ENCODE measurements at regions not wholly inside any gene's neighbourhood (a gene's known extent, or its start where the extent isn't known, plus 50 kb on each side); places are given as distances from the start of the nearest gene placed in this dataset.
"Not testable (repeated sequence)": the region's sequence is repeated elsewhere in the genome, so short reads cannot be mapped to it uniquely, and the experiment has no call there.

DNA sequence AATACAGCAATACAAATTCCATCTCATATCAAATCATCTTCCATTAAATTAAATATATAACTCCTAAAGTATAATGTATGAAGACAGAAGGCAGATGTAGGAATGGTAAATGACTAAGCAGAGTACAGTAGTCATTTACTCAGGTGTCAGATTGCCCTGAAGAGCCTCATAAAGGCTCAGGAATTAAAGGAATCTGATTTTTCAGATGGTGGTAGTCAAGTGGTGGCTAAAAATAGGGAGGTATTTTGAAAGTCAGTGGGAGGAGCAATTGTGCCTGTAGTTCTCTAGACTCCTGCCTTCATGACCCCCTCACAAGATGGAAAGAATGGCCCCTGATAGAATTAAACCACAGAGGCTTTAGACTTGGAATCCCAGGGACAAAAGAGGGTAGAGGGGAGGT, 142.7 kb upstream of the SYNPR start:
- H3K4me1 ChIP-seq (ENCODE audit: insufficient read depth, low read length, poor library complexity, severe bottlenecking), result no peaks in the 10 kb centered on the region
- H3K36me3 ChIP-seq (ENCODE audit: insufficient read depth, low read length), result no peaks in the 10 kb centered on the region
- H3K4me3 ChIP-seq (ENCODE audit: low read depth, low read length, poor library complexity, severe bottlenecking), result no peak overlapping the region
- TF ChIP-seq CTCF (conservative IDR thresholded peaks at IDR 0.05; ENCODE audit: low read length) (no peak), EZH2phosphoT487 (IDR thresholded peaks at IDR 0.05; ENCODE audit: borderline replicate concordance, low read depth, low read length) (no peak)
- no peaks in the 10 kb centered on the region for H3K79me2 ChIP-seq (ENCODE audit: insufficient read depth, low read depth, low read length)
- BruUV-seq (replicated peaks), result no TSS peak
- CTCF ChIA-PET (ENCODE audit: unreplicated experiment), result no interaction called here
- H3K9me2 ChIP-seq (ENCODE audit: insufficient read depth, low read length), result no peaks in the 10 kb centered on the region
- no peak for DNase-seq (ENCODE audit: low spot score)
- no peak overlapping the region for H3K4me2 ChIP-seq (ENCODE audit: low read length)
- no peaks in the 10 kb centered on the region for H3K9me3 ChIP-seq (ENCODE audit: low read length)
- intact Hi-C loops (cut with micrococcal nuclease; ENCODE audit: unreplicated experiment), result no loop called here
- H4K20me1 ChIP-seq (ENCODE audit: insufficient read depth, low read length), result no peaks in the 10 kb centered on the region
- H2AFZ ChIP-seq (ENCODE audit: low read length), result no peak overlapping the region
- POLR2A ChIA-PET, result interaction anchor here (0.9 kb wide), 1 partner anchor 14 kb away, joined by 5 read pairs; no protein-coding TSS in a partner anchor
- no peak overlapping the region for H3K27ac ChIP-seq (ENCODE audit: low read depth, low read length, poor library complexity, severe bottlenecking)

- DNase-seq (ENCODE audit: low spot score); H3K9me2 ChIP-seq (ENCODE audit: insufficient read depth, low read length); H3K9me3 ChIP-seq (ENCODE audit: low read length); H3K27ac ChIP-seq (ENCODE audit: low read depth, low read length, poor library complexity, severe bottlenecking); H3K4me2 ChIP-seq (ENCODE audit: low read length); H4K20me1 ChIP-seq (ENCODE audit: insufficient read depth, low read length); CTCF ChIA-PET (ENCODE audit: unreplicated experiment); intact Hi-C loops (cut with micrococcal nuclease; ENCODE audit: unreplicated experiment); H3K4me1 ChIP-seq (ENCODE audit: insufficient read depth, low read length, poor library complexity, severe bottlenecking); H3K4me3 ChIP-seq (ENCODE audit: low read depth, low read length, poor library complexity, severe bottlenecking); BruUV-seq (replicated peaks); H3K36me3 ChIP-seq (ENCODE audit: insufficient read depth, low read length); H3K79me2 ChIP-seq (ENCODE audit: insufficient read depth, low read depth, low read length); H2AFZ ChIP-seq (ENCODE audit: low read length): not testable (repeated sequence)
- POLR2A ChIA-PET, result interaction anchor here (0.7 to 0.9 kb wide), 2 partner anchors 13 to 419 kb away, joined by 3 to 5 read pairs; no protein-coding TSS in a partner anchor
These were observed 141.9 kb upstream of the SYNPR start for GRCh38 chr3:63136249-63136648.

GRCh38 chr3:63142681-63143080, 135.4 kb upstream of the SYNPR start:
- ChIA-PET POLR2A (no interaction called here), CTCF (ENCODE audit: unreplicated experiment) (no interaction called here)
- BruUV-seq (replicated peaks), result no TSS peak
- no peak overlapping the region for H2AFZ ChIP-seq (ENCODE audit: low read length)
- intact Hi-C loops (cut with micrococcal nuclease; ENCODE audit: unreplicated experiment), result no loop called here
- no peaks in the 10 kb centered on the region for H3K9me3 ChIP-seq (ENCODE audit: low read length)
- H3K4me2 ChIP-seq (ENCODE audit: low read length), result no peak overlapping the region
- H3K4me3 ChIP-seq (ENCODE audit: low read depth, low read length, poor library complexity, severe bottlenecking), result no peak overlapping the region
- DNase-seq (ENCODE audit: low spot score), result no peak
- no peaks in the 10 kb centered on the region for H3K36me3 ChIP-seq (ENCODE audit: insufficient read depth, low read length)
- H3K9me2 ChIP-seq (ENCODE audit: insufficient read depth, low read length), result no peaks in the 10 kb centered on the region
- no peaks in the 10 kb centered on the region for H3K4me1 ChIP-seq (ENCODE audit: insufficient read depth, low read length, poor library complexity, severe bottlenecking)
- H4K20me1 ChIP-seq (ENCODE audit: insufficient read depth, low read length), result no peaks in the 10 kb centered on the region
- no peaks in the 10 kb centered on the region for H3K79me2 ChIP-seq (ENCODE audit: insufficient read depth, low read depth, low read length)
- H3K27ac ChIP-seq (ENCODE audit: low read depth, low read length, poor library complexity, severe bottlenecking), result no peak overlapping the region
- TF ChIP-seq CTCF (conservative IDR thresholded peaks at IDR 0.05; ENCODE audit: low read length), result 0 out of 2 replicates have a peak, but pooled peaks have one; percentile 23
- TF ChIP-seq EZH2phosphoT487 (IDR thresholded peaks at IDR 0.05; ENCODE audit: borderline replicate concordance, low read depth, low read length), result no peak
